KMS-11 (cell line): ENCODE measurements at regions not wholly inside any gene's neighbourhood (a gene's known extent, or its start where the extent isn't known, plus 50 kb on each side); places are given as distances from the start of the nearest gene placed in this dataset.
"Not testable (repeated sequence)": the region's sequence is repeated elsewhere in the genome, so short reads cannot be mapped to it uniquely, and the experiment has no call there.

Experiments used
- H2AFZ ChIP-seq: fragments of 200-600 bp; sonication (generic); 2 replicates; pipeline ENCODE4 v1.6.1; 2016; ENCODE audit warnings: antibody characterized with exemption, mixed run types, low read depth
- H3K27ac ChIP-seq: fragments of 200-600 bp; sonication (generic); 2 replicates; pipeline ENCODE4 v1.6.1; 2016; ENCODE audit warnings: mild to moderate bottlenecking, mixed run types
- H3K27me3 ChIP-seq: fragments of 200-600 bp; sonication (generic); 2 replicates; pipeline ENCODE4 v1.6.1; 2017; ENCODE audit warnings: mild to moderate bottlenecking, low read depth, mixed run types, moderate library complexity; ENCODE audit not compliant: insufficient read depth
- H3K36me3 ChIP-seq: fragments of 200-600 bp; sonication (generic); 2 replicates; pipeline ENCODE4 v1.6.1; 2017; ENCODE audit warnings: mild to moderate bottlenecking, mixed run types; ENCODE audit not compliant: insufficient read depth
- H3K4me1 ChIP-seq: fragments of 200-600 bp; sonication (generic); 2 replicates; pipeline ENCODE4 v1.6.1; 2016; ENCODE audit warnings: mild to moderate bottlenecking, low read depth, mixed run types; ENCODE audit not compliant: poor library complexity, severe bottlenecking
- H3K4me2 ChIP-seq: fragments of 200-600 bp; sonication (generic); 2 replicates; pipeline ENCODE4 v1.7.0; 2016; ENCODE audit warnings: mild to moderate bottlenecking, mixed run types
- H3K4me3 ChIP-seq: fragments of 200-600 bp; sonication (generic); IDR thresholded peaks from 2 replicates; pipeline ENCODE4 v1.6.1; 2017; ENCODE audit warnings: low read depth, low read length, mixed read lengths; ENCODE audit not compliant: insufficient read depth
- H3K79me2 ChIP-seq: fragments of 200-600 bp; sonication (generic); 2 replicates; pipeline ENCODE4 v1.6.1; 2016; ENCODE audit warnings: low read depth, mixed run types; ENCODE audit not compliant: insufficient read depth
- H3K9ac ChIP-seq: fragments of 200-600 bp; sonication (generic); 2 replicates; pipeline ENCODE4 v1.6.1; 2016; ENCODE audit warnings: mild to moderate bottlenecking, mixed run types
- H4K20me1 ChIP-seq: fragments of 200-600 bp; sonication (generic); 2 replicates; pipeline ENCODE4 v1.6.1; 2016; ENCODE audit warnings: mild to moderate bottlenecking, mixed run types; ENCODE audit not compliant: insufficient read depth
- CTCF ChIP-seq: fragments of 200-600 bp; sonication (generic); conservative IDR thresholded peaks from 2 replicates; pipeline ENCODE4 v1.6.1; 2017; ENCODE audit warnings: low read depth, mild to moderate bottlenecking, antibody characterized with exemption, low read length, moderate library complexity, mixed read lengths

GRCh38 chr21:16117851-16118590, 388.2 kb downstream of the USP25 start:
- no peaks in the 10 kb centered on the region for H4K20me1 ChIP-seq
- no peak overlapping the region for H3K27ac ChIP-seq
- TF ChIP-seq CTCF, result no peak
- no peaks in the 10 kb centered on the region for H3K79me2 ChIP-seq
- H3K27me3 ChIP-seq, result no peaks in the 10 kb centered on the region
- H3K9ac ChIP-seq, result no peak overlapping the region
- no peaks in the 10 kb centered on the region for H3K4me1 ChIP-seq
- no peaks in the 10 kb centered on the region for H3K36me3 ChIP-seq
- H3K4me2 ChIP-seq, result no peak overlapping the region
- no peak overlapping the region for H2AFZ ChIP-seq
- H3K4me3 ChIP-seq, result no peak overlapping the region

GRCh38 chr21:16124378-16125138, 394.8 kb downstream of the USP25 start:
- Histone ChIP-seq H3K27me3 (no peaks in the 10 kb centered on the region), H3K4me1 (no peaks in the 10 kb centered on the region), H2AFZ (no peak overlapping the region), H3K36me3 (no peaks in the 10 kb centered on the region), H3K79me2 (no peaks in the 10 kb centered on the region), H3K9ac (no peak overlapping the region), H4K20me1 (no peaks in the 10 kb centered on the region), H3K27ac (no peak overlapping the region), H3K4me3 (no peak overlapping the region), H3K4me2 (no peak overlapping the region)
- TF ChIP-seq CTCF, result no peak

- no peak overlapping the region for H3K4me3 ChIP-seq
Measured at GRCh38 chr21:16125274-16125673, 395.5 kb downstream of the USP25 start.

DNA sequence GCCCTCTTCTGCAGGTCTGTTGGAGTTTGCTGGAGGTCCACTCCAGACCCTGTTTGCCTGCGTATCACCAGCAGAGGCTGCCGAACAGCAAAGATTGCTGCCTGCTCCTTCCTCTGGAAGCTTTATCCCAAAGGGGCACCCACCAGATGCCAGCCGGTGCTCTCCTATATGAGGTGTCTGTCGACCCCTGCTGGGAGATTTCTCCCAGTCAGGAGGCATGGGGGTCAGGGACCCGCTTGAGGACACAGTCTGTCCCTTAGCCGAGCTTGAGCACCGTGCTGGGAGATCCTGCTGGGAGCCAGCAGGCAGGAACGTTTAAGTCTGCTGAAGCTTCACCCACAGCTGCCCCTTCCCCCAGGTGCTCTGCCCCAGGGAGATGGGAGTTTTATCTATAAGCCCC, 402.7 kb downstream of the USP25 start:
- H3K36me3 ChIP-seq, H3K9ac ChIP-seq, H3K79me2 ChIP-seq, H3K4me1 ChIP-seq, H3K27me3 ChIP-seq, H2AFZ ChIP-seq, H3K4me3 ChIP-seq, H4K20me1 ChIP-seq, H3K4me2 ChIP-seq, H3K27ac ChIP-seq: not testable (repeated sequence)

More at GRCh38 chr21:16125274-16125673, 395.5 kb downstream of the USP25 start:
- no peak overlapping the region for H3K4me2 ChIP-seq
- no peaks in the 10 kb centered on the region for H3K27me3 ChIP-seq
- H3K36me3 ChIP-seq, result no peaks in the 10 kb centered on the region
- H3K27ac ChIP-seq, result no peak overlapping the region
- H3K4me1 ChIP-seq, result no peaks in the 10 kb centered on the region
- H3K9ac ChIP-seq, result no peak overlapping the region
- H3K79me2 ChIP-seq, result no peaks in the 10 kb centered on the region
- H4K20me1 ChIP-seq, result no peaks in the 10 kb centered on the region
- no peak overlapping the region for H2AFZ ChIP-seq
- TF ChIP-seq CTCF, result no peak

DNA sequence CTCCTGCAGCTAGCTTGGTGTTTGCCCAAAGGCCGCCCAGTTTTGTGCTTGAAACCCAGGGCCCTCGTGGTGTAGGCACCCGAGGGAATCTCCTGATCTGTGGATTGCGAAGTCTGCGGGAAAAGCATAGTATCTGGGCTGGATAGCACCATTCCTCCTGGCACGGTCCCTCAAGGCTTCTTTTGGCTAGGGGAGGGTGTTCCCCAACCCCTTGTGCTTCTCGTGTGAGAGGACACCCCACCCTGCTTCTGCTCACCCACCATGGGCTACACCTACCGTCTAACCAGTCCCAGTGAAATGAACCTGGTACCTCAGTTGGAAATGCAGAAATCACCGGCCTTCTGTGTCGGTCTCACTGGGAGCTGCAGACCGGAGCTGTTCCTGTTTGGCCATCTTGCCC, 403.5 kb downstream of the USP25 start:
- Histone ChIP-seq H3K79me2 (no peaks in the 10 kb centered on the region), H3K27me3 (no peaks in the 10 kb centered on the region), H3K4me2 (no peak overlapping the region), H3K4me1 (no peaks in the 10 kb centered on the region), H4K20me1 (no peaks in the 10 kb centered on the region), H3K4me3 (no peak overlapping the region), H3K36me3 (no peaks in the 10 kb centered on the region), H3K27ac (no peak overlapping the region), H2AFZ (no peak overlapping the region), H3K9ac (no peak overlapping the region)
- TF ChIP-seq CTCF, result no peak
